H9 (cell line): ENCODE measurements at regions not wholly inside any gene's neighbourhood (a gene's known extent, or its start where the extent isn't known, plus 50 kb on each side); places are given as distances from the start of the nearest gene placed in this dataset.

Experiments
- DNase-seq: peaks from one replicate; pipeline ENCODE4 v3.0.0-alpha.2; 2017
- H2AFZ ChIP-seq: one replicate; pipeline ENCODE4 v1.6.1; 2013; ENCODE audit warnings: mild to moderate bottlenecking, low read length, control low read depth, moderate library complexity
- H2AK5ac ChIP-seq: 2 replicates; pipeline ENCODE4 v1.6.1; 2013; ENCODE audit warnings: low read length, control low read depth, mixed read lengths; ENCODE audit not compliant: insufficient read length
- H2BK120ac ChIP-seq: one replicate; pipeline ENCODE4 v1.6.1; 2013; ENCODE audit warnings: low read depth, mild to moderate bottlenecking, low read length, control low read depth, inconsistent platforms; ENCODE audit not compliant: poor library complexity, severe bottlenecking
- H2BK12ac ChIP-seq: 2 replicates; pipeline ENCODE4 v1.6.1; 2013; ENCODE audit warnings: low read length, control low read depth, mixed read lengths, low read depth; ENCODE audit not compliant: insufficient read length
- H2BK15ac ChIP-seq: 2 replicates; pipeline ENCODE4 v1.6.1; 2013; ENCODE audit warnings: low read depth, low read length, control low read depth
- H2BK20ac ChIP-seq: one replicate; pipeline ENCODE4 v1.6.1; 2013; ENCODE audit warnings: low read depth, mild to moderate bottlenecking, low read length, control low read depth, inconsistent platforms; ENCODE audit not compliant: poor library complexity, severe bottlenecking
- H2BK5ac ChIP-seq: 2 replicates; pipeline ENCODE4 v1.6.1; 2013; ENCODE audit warnings: low read length, control low read depth, mixed read lengths; ENCODE audit not compliant: insufficient read length
- H3K14ac ChIP-seq: 2 replicates; pipeline ENCODE4 v1.6.1; 2013; ENCODE audit warnings: low read length, control low read depth; ENCODE audit not compliant: insufficient read depth
- H3K18ac ChIP-seq: 2 replicates; pipeline ENCODE4 v1.6.1; 2013; ENCODE audit warnings: low read depth, mild to moderate bottlenecking, mixed read lengths, low read length, control low read depth; ENCODE audit not compliant: insufficient read length
- H3K23ac ChIP-seq: 2 replicates; pipeline ENCODE4 v1.6.1; 2013; ENCODE audit warnings: low read length, control low read depth, mixed read lengths, low read depth; ENCODE audit not compliant: insufficient read length
- H3K23me2 ChIP-seq: 2 replicates; pipeline ENCODE4 v1.6.1; 2013; ENCODE audit warnings: low read depth, mild to moderate bottlenecking, mixed read lengths, low read length, control low read depth; ENCODE audit not compliant: insufficient read length, poor library complexity, severe bottlenecking
- H3K27ac ChIP-seq: 2 replicates; pipeline ENCODE4 v1.5.1; 2013; ENCODE audit warnings: low read length, control low read depth, mixed read lengths, low read depth; ENCODE audit not compliant: insufficient read length
- H3K27me3 ChIP-seq: 2 replicates; pipeline ENCODE4 v1.6.1; 2013; ENCODE audit warnings: low read length, control low read depth, inconsistent platforms; ENCODE audit not compliant: insufficient read depth
- H3K4ac ChIP-seq: 2 replicates; pipeline ENCODE4 v1.6.1; 2013; ENCODE audit warnings: low read depth, mild to moderate bottlenecking, control low read depth, inconsistent platforms, low read length, moderate library complexity
- H3K4me1 ChIP-seq: 2 replicates; pipeline ENCODE4 v1.6.1; 2013; ENCODE audit warnings: low read length, control low read depth, inconsistent platforms; ENCODE audit not compliant: insufficient read depth
- H3K4me2 ChIP-seq: 2 replicates; pipeline ENCODE4 v1.6.1; 2013; ENCODE audit warnings: low read length, control low read depth, mixed read lengths; ENCODE audit not compliant: insufficient read length, insufficient read depth
- H3K56ac ChIP-seq: 2 replicates; pipeline ENCODE4 v1.6.1; 2013; ENCODE audit warnings: low read depth, mild to moderate bottlenecking, mixed read lengths, low read length, control low read depth; ENCODE audit not compliant: insufficient read length
- H3K79me1 ChIP-seq: 2 replicates; pipeline ENCODE4 v1.6.1; 2013; ENCODE audit warnings: low read depth, mild to moderate bottlenecking, moderate library complexity, low read length, control low read depth, inconsistent platforms; ENCODE audit not compliant: insufficient read depth, poor library complexity, severe bottlenecking
- H3K79me2 ChIP-seq: 2 replicates; pipeline ENCODE4 v1.6.1; 2013; ENCODE audit warnings: low read length, control low read depth, inconsistent platforms; ENCODE audit not compliant: insufficient read depth
- H3K9ac ChIP-seq: 2 replicates; pipeline ENCODE4 v1.6.1; 2013; ENCODE audit warnings: low read length, control low read depth, mixed read lengths; ENCODE audit not compliant: insufficient read length; ENCODE audit errors: extremely low read depth
- H3K9me3 ChIP-seq: one replicate; pipeline ENCODE4 v1.6.1; 2013; ENCODE audit warnings: low read depth, low read length, inconsistent platforms; ENCODE audit not compliant: control insufficient read depth
- H3T11ph ChIP-seq: one replicate; pipeline ENCODE4 v1.6.1; 2013; ENCODE audit warnings: mild to moderate bottlenecking, low read length, control low read depth, inconsistent platforms
- H4K20me1 ChIP-seq: one replicate; pipeline ENCODE4 v1.6.1; 2013; ENCODE audit not compliant: control insufficient read depth, insufficient read length, insufficient read depth
- H4K5ac ChIP-seq: 2 replicates; pipeline ENCODE4 v1.6.1; 2013; ENCODE audit warnings: low read depth, mild to moderate bottlenecking, mixed read lengths, low read length, control low read depth; ENCODE audit not compliant: insufficient read length
- H4K8ac ChIP-seq: replicated peaks from 2 replicates; pipeline ENCODE4 v1.6.1; 2013; ENCODE audit warnings: low read length, control low read depth, mixed read lengths, low read depth; ENCODE audit not compliant: insufficient read length
- H4K91ac ChIP-seq: 2 replicates; pipeline ENCODE4 v1.6.1; 2013; ENCODE audit warnings: low read depth, mild to moderate bottlenecking, moderate library complexity, mixed read lengths, low read length, control low read depth; ENCODE audit not compliant: insufficient read length
- H3K27ac Mint-ChIP-seq, 3 experiments: 2 replicates in 2 of 3; 3 replicates in 1 of 3; pipeline ENCODE4 v1.8.0; 2020 to 2021; ENCODE audit warnings: mixed read lengths in 3 of 3, mild to moderate bottlenecking in 1 of 3, moderate library complexity in 1 of 3
- H3K27me3 Mint-ChIP-seq: 2 replicates; pipeline ENCODE4 v1.8.0; 2021; ENCODE audit warnings: low read depth, mild to moderate bottlenecking, moderate library complexity, mixed read lengths
- H3K36me3 Mint-ChIP-seq, 3 experiments: 2 replicates in 2 of 3; 3 replicates in 1 of 3; pipeline ENCODE4 v1.8.0; 2020 to 2021; ENCODE audit warnings: low read depth in 3 of 3, mixed read lengths in 3 of 3; ENCODE audit not compliant: insufficient read depth in 1 of 3
- H3K4me1 Mint-ChIP-seq, 2 experiments: 2 replicates each; pipeline ENCODE4 v1.8.0; 2020; ENCODE audit warnings: mixed read lengths in 2 of 2
- H3K4me3 Mint-ChIP-seq, 2 experiments: 2 replicates in 1 of 2; 3 replicates in 1 of 2; pipeline ENCODE4 v1.8.0; 2020 to 2021; ENCODE audit warnings: mild to moderate bottlenecking in 2 of 2, mixed read lengths in 2 of 2, moderate library complexity in 1 of 2
- H3K9me3 Mint-ChIP-seq, 2 experiments: 2 replicates in 1 of 2; 3 replicates in 1 of 2; pipeline ENCODE4 v1.8.0; 2020; ENCODE audit warnings: mild to moderate bottlenecking in 2 of 2, mixed read lengths in 2 of 2, moderate library complexity in 1 of 2
- CTCF ChIP-seq: fragments of 200-600 bp; sonication (generic); conservative IDR thresholded peaks from 3 replicates; pipeline ENCODE4 v1.8.0; 2021; ENCODE audit warnings: antibody characterized with exemption, mild to moderate bottlenecking
- WGBS: extraction: QIAGEN DNeasy Blood & Tissue Kit; methylation state at CpG from one replicate; pipeline ENCODE4 v1.1.7; 2013; ENCODE audit warnings: missing lambda C conversion rate, low lambda C conversion rate, mixed read lengths; ENCODE audit not compliant: insufficient read length; ENCODE audit errors: extremely low coverage; 5-methylcytosine and 5-hydroxymethylcytosine counted together

DNA sequence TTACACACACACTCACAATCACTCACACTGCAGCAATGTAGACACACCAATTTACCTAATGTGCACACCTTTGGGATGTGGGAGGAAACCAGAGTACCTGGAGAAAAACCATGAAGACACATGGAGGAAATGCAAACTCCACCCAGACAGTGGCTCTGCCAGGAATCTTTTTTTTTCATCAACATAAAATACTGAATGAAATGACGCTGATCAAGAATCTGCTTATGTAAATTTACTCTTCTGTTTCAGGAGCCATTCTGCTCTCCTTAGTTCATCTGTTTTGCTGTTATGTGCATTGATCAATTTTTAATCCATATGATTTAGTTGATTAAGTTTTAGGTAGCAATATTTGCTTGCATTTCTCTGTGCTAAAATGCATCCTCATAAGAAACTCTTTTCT lies 414.2 kb upstream of the CCDC54 start:
- no CpG with 5 or more reads among the region's 1 CpG for WGBS
- Histone ChIP-seq H3K27me3 (no peaks in the 10 kb centered on the region), H2AK5ac (no peak overlapping the region), H4K91ac (no peak overlapping the region), H2BK120ac (no peak overlapping the region), H3K79me2 (no peaks in the 10 kb centered on the region), H3K27ac (no peak overlapping the region), H2BK15ac (no peak overlapping the region), H2BK12ac (no peak overlapping the region), H4K20me1 (no peaks in the 10 kb centered on the region), H3K4ac (no peak overlapping the region), H3K4me2 (no peak overlapping the region), H3K79me1 (no peaks in the 10 kb centered on the region), H2BK20ac (no peak overlapping the region), H3K18ac (no peak overlapping the region), H3T11ph (no peak overlapping the region), H3K9me3 (no peaks in the 10 kb centered on the region), H2AFZ (no peak overlapping the region), H3K56ac (no peak overlapping the region), H3K14ac (no peak overlapping the region), H2BK5ac (no peak overlapping the region), H4K5ac (no peak overlapping the region), H3K9ac (no peak overlapping the region), H3K4me1 (peaks cover 4% of the 10 kb centered on the region; the same call in 1 of the 2 replicates), H3K23ac (no peak overlapping the region), H3K23me2 (no peaks in the 10 kb centered on the region), H4K8ac (no peak overlapping the region)
- Mint-ChIP-seq H3K9me3 (peaks cover 0 to under 1% of the 10 kb centered on the region in 2 experiments; a peak in 2 of 5 replicates), H3K36me3 (peaks cover 0 to 3% (median 0%) of the 10 kb centered on the region in 3 experiments; a peak in 1 of 7 replicates), H3K4me1 (peaks cover 15% of the 10 kb centered on the region in 2 experiments), H3K27me3 (no peaks in the 10 kb centered on the region), H3K4me3 (no peak overlapping the region), H3K27ac (peak overlapping the region in 2 of 3 experiments; percentile 39 to 44; a peak in 2 of 7 replicates)
- DNase-seq = no peak
- no peak for TF ChIP-seq CTCF
